Activated T-cell treated with anti-CD3 and anti-CD28 coated beads, Interleukin-2, amount 50 U/mL, for 72 hours (primary cell): ENCODE measurements at regions not wholly inside any gene's neighbourhood (a gene's known extent, or its start where the extent isn't known, plus 50 kb on each side); places are given as distances from the start of the nearest gene placed in this dataset.
"Not testable (repeated sequence)": the region's sequence is repeated elsewhere in the genome, so short reads cannot be mapped to it uniquely, and the experiment has no call there.

ENCODE experiments used
- ATAC-seq, 2 donors: fragments of 150-1000 bp; cut with Tn5 transposase; replicated peaks in 1 of 2; 2 replicates each; pipeline ENCODE4 v1.10.0; 2021; ENCODE audit warnings: moderate library complexity in 2 of 2, mild to moderate bottlenecking in 1 of 2
- DNase-seq, 2 donors: peaks; one replicate each; pipeline ENCODE4 v3.0.0; 2021 to 2022; ENCODE audit warnings: mixed read lengths in 1 of 2
- H3K27ac Mint-ChIP-seq: one replicate; pipeline ENCODE4 v1.8.0; 2022; ENCODE audit warnings: mild to moderate bottlenecking, moderate library complexity, mixed read lengths
- H3K27me3 Mint-ChIP-seq: one replicate; pipeline ENCODE4 v1.8.0; 2022; ENCODE audit warnings: low read depth, mixed read lengths
- H3K36me3 Mint-ChIP-seq, 2 donors: one replicate each; pipeline ENCODE4 v1.8.0; 2022; ENCODE audit warnings: mixed read lengths in 2 of 2, mild to moderate bottlenecking in 1 of 2; ENCODE audit not compliant: insufficient read depth in 2 of 2
- H3K4me1 Mint-ChIP-seq: one replicate; pipeline ENCODE4 v1.8.0; 2022; ENCODE audit warnings: low read depth, mixed read lengths
- H3K4me3 Mint-ChIP-seq, 2 donors: one replicate each; pipeline ENCODE4 v1.8.0; 2022; ENCODE audit warnings: mild to moderate bottlenecking in 2 of 2, mixed read lengths in 2 of 2, moderate library complexity in 2 of 2
- H3K9me3 Mint-ChIP-seq, 2 donors: one replicate each; pipeline ENCODE4 v1.8.0; 2022; ENCODE audit warnings: mixed read lengths in 2 of 2

DNA sequence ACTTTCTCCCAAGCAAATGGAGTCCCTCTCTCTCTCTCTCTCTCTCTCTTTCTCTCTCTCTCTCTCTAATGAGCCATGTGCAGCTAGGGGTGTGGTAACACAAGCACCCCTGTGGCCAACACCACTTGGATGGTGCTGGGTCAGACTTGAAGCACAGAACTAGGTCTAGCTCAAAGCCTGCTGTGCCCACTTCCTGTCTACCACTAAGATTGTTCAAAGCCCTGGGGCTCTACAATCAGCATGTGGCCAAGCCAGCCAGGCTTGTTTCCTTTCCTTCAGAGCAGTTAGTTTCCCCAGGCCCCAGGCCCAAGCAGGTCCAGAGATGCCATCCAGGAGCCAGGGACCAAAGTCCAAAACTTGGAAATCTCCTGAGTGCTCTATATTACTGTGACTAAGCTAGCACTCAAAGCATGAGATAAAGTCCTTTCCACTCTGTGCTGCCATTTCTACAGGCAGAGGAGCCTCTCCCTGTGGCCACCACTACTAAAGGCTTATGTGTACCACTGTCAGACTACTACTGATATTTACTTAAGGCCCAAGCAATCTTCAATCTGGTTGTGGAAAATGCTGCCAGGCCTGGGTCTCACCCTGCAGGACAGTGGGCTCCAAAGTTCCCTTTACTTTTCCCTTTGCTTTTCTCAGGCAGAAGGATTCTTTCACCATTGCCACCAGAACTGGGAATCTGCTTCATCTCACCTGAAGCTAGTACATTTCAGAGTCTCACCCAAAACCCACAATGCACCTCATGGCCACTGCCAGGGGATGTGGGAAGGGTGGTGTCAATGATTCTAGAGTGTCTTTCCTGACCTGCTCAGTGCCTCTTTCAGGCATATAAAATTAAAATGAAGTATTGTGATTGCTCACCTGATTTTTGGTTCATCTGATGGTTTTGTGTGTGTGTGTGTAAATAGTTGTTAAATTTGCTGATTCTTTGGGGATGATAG is 999.5 kb downstream of the NCAM2 start:
- Mint-ChIP-seq H3K4me1 (peaks cover 5% of the 10 kb centered on the region), H3K9me3 (peaks cover 0 to 14% of the 10 kb centered on the region in 2 donors), H3K27ac (no peak overlapping the region), H3K27me3 (no peaks in the 10 kb centered on the region), H3K36me3 (no peaks in the 10 kb centered on the region), H3K4me3 (no peak overlapping the region)
- ATAC-seq (peak in 1 of 2 donors; percentile 37), DNase-seq (no peak)

GRCh38 chr21:22019766-22020165 is 1021.6 kb downstream of the NCAM2 start:
- Mint-ChIP-seq H3K4me3 (no peak overlapping the region), H3K4me1 (no peaks in the 10 kb centered on the region), H3K36me3 (no peaks in the 10 kb centered on the region), H3K9me3 (peaks cover 3 to 4% of the 10 kb centered on the region in 2 donors), H3K27me3 (no peaks in the 10 kb centered on the region), H3K27ac (no peak overlapping the region)
- no peak for ATAC-seq
- DNase-seq, result no peak

GRCh38 chr21:22020221-22020620 is 1022.0 kb downstream of the NCAM2 start:
- ATAC-seq (no peak), DNase-seq (no peak)
- Mint-ChIP-seq H3K27ac (no peak overlapping the region), H3K27me3 (no peaks in the 10 kb centered on the region), H3K9me3 (peaks cover 3 to 4% of the 10 kb centered on the region in 2 donors), H3K36me3 (no peaks in the 10 kb centered on the region), H3K4me3 (no peak overlapping the region), H3K4me1 (no peaks in the 10 kb centered on the region)

DNA sequence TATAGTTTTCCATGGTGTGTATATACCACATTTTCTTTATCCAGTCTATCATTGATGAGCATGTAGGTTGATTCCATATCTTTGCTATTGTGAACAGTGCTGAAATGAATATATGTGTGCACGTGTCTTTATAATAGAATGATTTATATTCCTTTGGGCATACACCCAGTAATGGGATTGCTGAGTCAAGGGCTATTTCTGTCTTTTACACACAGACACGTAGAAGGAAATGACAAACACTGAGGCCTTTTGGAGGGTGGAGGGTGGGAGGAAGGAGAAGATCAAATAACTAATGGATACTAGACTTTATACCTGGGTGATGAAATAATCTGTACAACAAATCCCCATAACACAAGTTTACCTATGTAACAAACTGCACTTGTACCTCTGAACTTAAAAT is 1025.7 kb downstream of the NCAM2 start:
- DNase-seq, H3K9me3 Mint-ChIP-seq, H3K27me3 Mint-ChIP-seq, H3K4me3 Mint-ChIP-seq, ATAC-seq, H3K36me3 Mint-ChIP-seq, H3K27ac Mint-ChIP-seq, H3K4me1 Mint-ChIP-seq: not testable (repeated sequence)

DNA sequence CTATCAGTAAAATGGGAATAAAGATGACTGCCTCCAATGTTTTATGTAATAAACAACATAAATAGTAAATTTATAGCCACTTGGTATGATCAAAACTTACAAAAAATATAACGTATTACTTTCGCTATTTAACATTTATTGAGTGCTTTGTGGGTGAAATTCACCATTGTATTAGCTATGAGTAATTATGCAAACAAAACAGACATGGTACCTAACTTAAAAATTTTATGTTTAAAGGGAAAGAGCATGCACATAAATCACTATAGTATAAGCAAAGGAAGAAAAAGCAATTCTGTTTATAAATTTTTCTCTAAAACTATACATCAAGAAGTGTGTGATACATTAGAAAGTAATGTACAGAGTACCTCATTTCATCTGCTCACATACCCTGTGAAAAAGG is 1046.2 kb downstream of the NCAM2 start:
- Mint-ChIP-seq H3K27me3 (no peaks in the 10 kb centered on the region), H3K27ac (no peak overlapping the region), H3K36me3 (no peaks in the 10 kb centered on the region), H3K4me1 (no peaks in the 10 kb centered on the region), H3K9me3 (peaks cover 0 to 8% of the 10 kb centered on the region in 2 donors), H3K4me3 (no peak overlapping the region)
- DNase-seq (no peak), ATAC-seq (no peak)

DNA sequence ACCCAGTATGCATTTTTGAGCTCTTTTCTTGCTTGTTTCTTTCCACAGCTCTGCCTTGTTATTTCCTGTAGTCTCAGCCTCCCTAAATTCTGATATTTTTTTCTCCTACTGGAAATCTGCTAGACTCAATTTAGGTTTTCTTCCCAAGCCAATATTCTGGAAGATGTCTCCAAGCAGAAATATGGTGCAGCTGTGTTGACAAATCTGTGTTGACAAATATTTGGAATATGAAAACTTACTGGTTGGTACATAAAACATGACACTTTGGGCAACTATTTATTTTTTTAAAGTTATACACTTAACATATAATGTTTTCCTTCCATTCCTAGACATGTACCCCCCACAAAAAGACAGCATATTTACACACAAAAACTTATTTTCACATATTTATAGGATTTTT is 1048.4 kb downstream of the NCAM2 start:
- H3K27ac Mint-ChIP-seq, result no peak overlapping the region
- peaks cover 0 to 6% of the 10 kb centered on the region in 2 donors for H3K9me3 Mint-ChIP-seq
- H3K27me3 Mint-ChIP-seq, result no peaks in the 10 kb centered on the region
- no peaks in the 10 kb centered on the region for H3K4me1 Mint-ChIP-seq
- ATAC-seq, result no peak
- no peak for DNase-seq
- H3K4me3 Mint-ChIP-seq, result no peak overlapping the region
- no peaks in the 10 kb centered on the region for H3K36me3 Mint-ChIP-seq

DNA sequence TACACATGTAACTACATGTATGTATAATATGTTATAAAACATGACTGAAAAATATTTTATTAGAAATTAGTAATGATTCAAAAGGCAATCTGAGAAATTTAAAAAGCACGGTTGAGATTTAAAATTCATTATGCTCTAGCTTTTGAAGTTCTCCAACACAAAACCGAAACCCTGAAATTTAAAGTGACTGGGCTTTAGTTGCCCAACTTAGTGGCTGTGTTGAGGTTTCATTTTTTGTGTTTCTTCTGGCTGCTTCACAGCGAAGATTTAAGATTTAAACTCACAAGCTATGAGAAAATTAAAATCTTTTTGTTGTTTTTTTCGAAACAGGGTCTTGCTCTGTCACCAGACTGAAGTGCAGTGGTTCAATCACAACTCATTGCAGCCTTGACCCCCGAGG is 1058.7 kb downstream of the NCAM2 start:
- no peaks in the 10 kb centered on the region for H3K4me1 Mint-ChIP-seq
- H3K4me3 Mint-ChIP-seq, result no peak overlapping the region
- no peak overlapping the region for H3K27ac Mint-ChIP-seq
- H3K36me3 Mint-ChIP-seq, result no peaks in the 10 kb centered on the region
- H3K9me3 Mint-ChIP-seq, result peaks cover 2 to 9% of the 10 kb centered on the region in 2 donors
- no peaks in the 10 kb centered on the region for H3K27me3 Mint-ChIP-seq
- no peak for DNase-seq
- no peak for ATAC-seq

- Mint-ChIP-seq H3K4me3 (no peak overlapping the region), H3K27me3 (no peaks in the 10 kb centered on the region), H3K4me1 (no peaks in the 10 kb centered on the region), H3K27ac (no peak overlapping the region), H3K36me3 (no peaks in the 10 kb centered on the region), H3K9me3 (peaks cover 1 to 7% of the 10 kb centered on the region in 2 donors)
- ATAC-seq, result no peak
- DNase-seq, result no peak
Observed at GRCh38 chr21:22062472-22063139, 1064.4 kb downstream of the NCAM2 start.

- DNase-seq (no peak), ATAC-seq (no peak)
- H3K4me3 Mint-ChIP-seq, result no peak overlapping the region
- no peak overlapping the region for H3K27ac Mint-ChIP-seq
- no peaks in the 10 kb centered on the region for H3K36me3 Mint-ChIP-seq
- H3K27me3 Mint-ChIP-seq, result no peaks in the 10 kb centered on the region
- peaks cover 1 to 7% of the 10 kb centered on the region in 2 donors for H3K9me3 Mint-ChIP-seq
- no peaks in the 10 kb centered on the region for H3K4me1 Mint-ChIP-seq
Observed at GRCh38 chr21:22063140-22063539, 1064.9 kb downstream of the NCAM2 start.

- no peak for ATAC-seq
- no peak overlapping the region for H3K4me3 Mint-ChIP-seq
- no peaks in the 10 kb centered on the region for H3K36me3 Mint-ChIP-seq
- DNase-seq, result no peak
- peaks cover 0 to 2% of the 10 kb centered on the region in 2 donors for H3K9me3 Mint-ChIP-seq
- H3K27ac Mint-ChIP-seq, result no peak overlapping the region
- no peaks in the 10 kb centered on the region for H3K4me1 Mint-ChIP-seq
- H3K27me3 Mint-ChIP-seq, result no peaks in the 10 kb centered on the region
Observed at GRCh38 chr21:22076471-22076870, 1078.3 kb downstream of the NCAM2 start.

DNA sequence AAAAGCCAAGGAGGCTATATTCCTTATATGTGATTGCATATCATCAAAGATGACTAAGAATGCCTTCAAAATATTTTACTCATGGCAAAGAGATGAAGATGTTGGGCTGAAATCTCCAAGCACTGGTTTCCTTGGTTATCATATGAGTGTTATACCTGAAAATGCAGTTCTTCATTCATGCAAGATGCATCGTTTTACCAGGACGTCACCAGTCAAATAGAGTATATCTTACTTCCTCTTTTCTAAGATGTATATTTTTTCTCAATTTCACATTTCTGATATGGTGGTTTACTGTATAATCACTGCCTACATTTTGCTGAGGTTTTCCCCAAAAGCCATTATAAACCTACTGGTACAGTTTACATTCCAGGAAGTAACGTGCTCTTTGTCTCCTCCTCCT is 1085.7 kb downstream of the NCAM2 start:
- H3K4me3 Mint-ChIP-seq, result no peak overlapping the region
- ATAC-seq, result no peak
- peaks cover 0 to 3% of the 10 kb centered on the region in 2 donors for H3K9me3 Mint-ChIP-seq
- H3K27ac Mint-ChIP-seq, result no peak overlapping the region
- no peaks in the 10 kb centered on the region for H3K4me1 Mint-ChIP-seq
- H3K36me3 Mint-ChIP-seq, result no peaks in the 10 kb centered on the region
- no peak for DNase-seq
- H3K27me3 Mint-ChIP-seq, result no peaks in the 10 kb centered on the region

GRCh38 chr21:22096314-22096713 is 1098.1 kb downstream of the NCAM2 start:
- H3K4me3 Mint-ChIP-seq, result no peak overlapping the region
- H3K9me3 Mint-ChIP-seq, result no peaks in the 10 kb centered on the region
- no peak overlapping the region for H3K27ac Mint-ChIP-seq
- no peaks in the 10 kb centered on the region for H3K4me1 Mint-ChIP-seq
- H3K36me3 Mint-ChIP-seq, result no peaks in the 10 kb centered on the region
- ATAC-seq, result no peak
- H3K27me3 Mint-ChIP-seq, result no peaks in the 10 kb centered on the region
- no peak for DNase-seq

DNA sequence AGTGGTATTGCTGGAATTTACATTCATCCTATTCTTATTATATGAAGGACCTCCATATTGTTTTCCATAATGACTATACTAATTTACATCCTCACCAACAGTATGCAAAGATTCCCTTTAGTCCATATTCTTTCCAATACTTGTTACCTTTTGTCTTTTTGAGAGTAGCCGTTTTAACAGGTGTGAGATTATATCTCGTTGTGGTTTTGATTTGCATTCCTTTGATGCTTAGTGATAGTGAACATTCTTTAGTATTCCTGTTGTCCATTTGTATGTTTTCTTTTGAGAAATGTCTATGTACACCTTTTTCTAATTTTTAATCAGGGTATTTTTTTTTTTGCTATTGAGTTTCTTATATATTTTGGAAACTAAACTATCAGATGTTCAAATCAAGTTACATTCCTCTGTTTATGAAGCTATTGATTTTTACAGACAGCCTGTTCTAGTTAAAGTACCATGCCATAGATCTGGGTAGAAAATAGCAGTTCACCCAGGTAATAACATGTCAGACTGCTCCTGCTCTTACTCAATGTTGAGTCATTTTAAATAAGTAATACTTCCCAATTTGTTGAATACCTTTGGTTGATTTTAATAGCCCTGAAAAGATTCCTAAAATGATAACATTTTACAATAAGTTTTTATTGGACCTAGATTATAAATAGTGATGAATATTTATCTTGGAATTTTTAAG is 1108.7 kb downstream of the NCAM2 start:
- Mint-ChIP-seq H3K9me3 (peaks cover 9 to 10% of the 10 kb centered on the region in 2 donors), H3K27ac (no peak overlapping the region), H3K27me3 (no peaks in the 10 kb centered on the region), H3K4me3 (no peak overlapping the region), H3K36me3 (no peaks in the 10 kb centered on the region), H3K4me1 (no peaks in the 10 kb centered on the region)
- DNase-seq (no peak), ATAC-seq (no peak)
